ENCODE measurements at regions not wholly inside any gene's neighbourhood (a gene's known extent, or its start where the extent isn't known, plus 50 kb on each side); places are given as distances from the start of the nearest gene placed in this dataset.

- no peak for TF ChIP-seq CTCF (IDR thresholded peaks at IDR 0.05)
- no peak for TF ChIP-seq EP300 (IDR thresholded peaks at IDR 0.05)
- no peak for TF ChIP-seq POLR2A (IDR thresholded peaks at IDR 0.05)
- TF ChIP-seq POLR2AphosphoS5 (IDR thresholded peaks at IDR 0.05), result no peak
Measured at GRCh38 chr2:220509966-220510365, 882.5 kb downstream of the SLC4A3 start.
